Activated T-cell treated with anti-CD3 and anti-CD28 coated beads, Interleukin-2, amount 50 U/mL, for 24 hours (primary cell): ENCODE measurements at regions not wholly inside any gene's neighbourhood (a gene's known extent, or its start where the extent isn't known, plus 50 kb on each side); places are given as distances from the start of the nearest gene placed in this dataset.

ENCODE experiments used
- DNase-seq: peaks from one replicate; pipeline ENCODE4 v3.0.0-alpha.2; 2020
- H3K27ac Mint-ChIP-seq: 2 replicates; pipeline ENCODE4 v1.8.0; 2020; ENCODE audit warnings: mild to moderate bottlenecking, mixed read lengths
- H3K27me3 Mint-ChIP-seq: 2 replicates; pipeline ENCODE4 v1.8.0; 2020; ENCODE audit warnings: mixed read lengths
- H3K36me3 Mint-ChIP-seq: 2 replicates; pipeline ENCODE4 v1.8.0; 2020; ENCODE audit warnings: low read depth, mixed read lengths
- H3K4me1 Mint-ChIP-seq: 2 replicates; pipeline ENCODE4 v1.8.0; 2020; ENCODE audit warnings: low read depth, mixed read lengths
- H3K4me3 Mint-ChIP-seq: 2 replicates; pipeline ENCODE4 v1.8.0; 2020; ENCODE audit warnings: mild to moderate bottlenecking, moderate library complexity, mixed read lengths
- H3K9me3 Mint-ChIP-seq: 2 replicates; pipeline ENCODE4 v1.8.0; 2020; ENCODE audit warnings: mixed read lengths

DNA sequence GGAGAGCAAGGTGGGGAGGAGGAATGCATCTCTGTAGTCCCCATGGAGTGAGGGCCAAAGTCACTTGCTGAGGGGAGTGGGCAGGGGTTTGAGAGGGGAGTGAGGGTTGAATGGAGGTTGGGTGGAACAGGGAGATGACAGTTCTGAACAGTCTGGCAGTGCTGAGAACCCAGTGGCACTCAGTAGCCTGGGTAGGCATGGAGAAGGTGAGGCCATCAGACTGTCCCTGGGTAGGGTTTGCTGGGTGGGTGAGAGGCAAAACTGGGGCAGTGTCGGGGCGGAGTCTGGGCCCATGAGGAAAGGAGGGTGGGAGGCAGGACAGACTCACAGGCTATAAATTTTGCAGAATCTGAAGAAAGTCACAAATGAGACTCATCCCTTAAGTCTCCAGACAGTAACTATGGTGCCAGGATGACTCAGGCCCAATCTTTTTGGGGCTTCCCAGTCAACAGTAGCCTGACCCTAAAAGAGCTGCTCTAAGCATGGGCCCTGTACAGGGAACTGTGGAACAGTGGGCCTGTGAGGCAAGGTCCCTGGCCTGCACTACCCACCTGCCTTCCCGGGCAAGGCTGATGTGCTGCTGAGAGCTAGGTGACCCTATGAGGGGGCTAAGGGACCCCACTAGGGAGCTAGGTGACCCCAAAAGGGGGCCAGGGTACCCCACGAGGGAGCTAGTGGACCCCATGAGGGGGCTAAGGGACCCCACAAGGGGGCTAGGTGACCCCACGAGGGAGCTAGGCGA, 51.0 kb upstream of the DMRTB1 start:
- Mint-ChIP-seq H3K4me1 (peaks cover 42% of the 10 kb centered on the region), H3K4me3 (no peak overlapping the region), H3K27ac (peak overlapping the region; percentile 74), H3K27me3 (no peaks in the 10 kb centered on the region), H3K9me3 (no peaks in the 10 kb centered on the region), H3K36me3 (no peaks in the 10 kb centered on the region)
- no peak for DNase-seq

DNA sequence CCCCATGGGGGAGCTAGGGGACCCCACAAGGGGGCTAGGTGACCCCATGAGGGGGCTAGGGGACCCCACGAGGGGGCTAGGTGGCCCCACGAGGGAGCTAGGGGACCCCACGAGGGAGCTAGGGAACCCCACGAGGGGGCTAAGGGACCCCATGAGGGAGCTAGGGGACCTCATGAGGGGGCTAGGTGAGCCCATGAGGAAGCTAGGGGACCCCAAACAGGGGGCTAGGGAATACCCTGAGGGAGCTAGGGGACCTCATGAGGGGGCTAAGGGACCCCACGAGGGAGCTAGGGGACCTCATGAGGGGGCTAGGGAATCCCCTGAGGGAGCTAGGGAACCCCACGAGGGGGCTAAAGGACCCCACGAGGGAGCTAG, 50.5 kb upstream of the DMRTB1 start:
- Mint-ChIP-seq H3K4me1 (peaks cover 47% of the 10 kb centered on the region), H3K9me3 (no peaks in the 10 kb centered on the region), H3K27me3 (no peaks in the 10 kb centered on the region), H3K4me3 (no peak overlapping the region), H3K27ac (no peak overlapping the region), H3K36me3 (no peaks in the 10 kb centered on the region)
- no peak for DNase-seq

DNA sequence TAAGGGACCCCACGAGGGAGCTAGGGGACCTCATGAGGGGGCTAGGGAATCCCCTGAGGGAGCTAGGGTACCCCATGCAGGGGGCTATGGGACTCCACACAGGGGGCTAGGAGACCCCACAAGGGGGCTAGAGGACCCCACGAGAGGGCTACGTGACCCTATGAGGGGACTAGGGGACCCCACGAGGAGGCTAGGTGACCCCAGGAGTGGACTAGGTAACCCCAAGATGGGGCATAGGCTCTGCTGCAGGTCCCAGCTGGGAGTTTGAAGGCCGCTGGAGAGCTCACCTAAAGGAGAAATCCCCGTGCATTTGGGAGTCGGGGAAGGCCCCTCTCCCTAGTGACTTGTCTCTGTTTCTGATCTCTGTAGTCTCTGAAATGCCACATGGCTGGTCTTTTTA, 50.0 kb upstream of the DMRTB1 start:
- no peaks in the 10 kb centered on the region for H3K27me3 Mint-ChIP-seq
- no peaks in the 10 kb centered on the region for H3K36me3 Mint-ChIP-seq
- no peak for DNase-seq
- H3K4me3 Mint-ChIP-seq = no peak overlapping the region
- H3K27ac Mint-ChIP-seq = peak overlapping the region; percentile 73
- peaks cover 52% of the 10 kb centered on the region for H3K4me1 Mint-ChIP-seq
- no peaks in the 10 kb centered on the region for H3K9me3 Mint-ChIP-seq
